Cardiac fibroblast (primary cell): ENCODE measurements at regions not wholly inside any gene's neighbourhood (a gene's known extent, or its start where the extent isn't known, plus 50 kb on each side); places are given as distances from the start of the nearest gene placed in this dataset.

ENCODE experiments used
- DNase-seq, 2 donors: peaks; one replicate each; pipeline versions ENCODE4 v3.0.0 to v3.0.0-alpha.2; 2010; ENCODE audit warnings: low read depth in 2 of 2
- H3K4me3 ChIP-seq, 2 donors: replicated peaks in 1 of 2; 1 replicate in 1 of 2; 2 replicates in 1 of 2; pipeline ENCODE4 v1.5.1; 2011; ENCODE audit warnings: low read depth in 2 of 2, low read length in 2 of 2, mild to moderate bottlenecking in 2 of 2, moderate library complexity in 1 of 2
- CTCF ChIP-seq: IDR thresholded peaks from one replicate; pipeline ENCODE4 v1.5.1; 2011; ENCODE audit warnings: low read depth, mild to moderate bottlenecking, low read length, inconsistent platforms

GRCh38 chr12:113659416-113659815 is 187.7 kb upstream of the LHX5 start:
- TF ChIP-seq CTCF: no peak
- DNase-seq: no peak
- H3K4me3 ChIP-seq: no peak overlapping the region

GRCh38 chr12:113659015-113659414 is 187.3 kb upstream of the LHX5 start:
- no peak for TF ChIP-seq CTCF
- no peak overlapping the region for H3K4me3 ChIP-seq
- DNase-seq: no peak

GRCh38 chr12:113658006-113658655 is 186.5 kb upstream of the LHX5 start:
- no peak for TF ChIP-seq CTCF
- H3K4me3 ChIP-seq: no peak overlapping the region
- DNase-seq: peak; percentile 1 to 33

- no peak for TF ChIP-seq CTCF
- H3K4me3 ChIP-seq: no peak overlapping the region
- no peak for DNase-seq
These were observed 184.2 kb upstream of the LHX5 start for GRCh38 chr12:113655919-113656318.

DNA sequence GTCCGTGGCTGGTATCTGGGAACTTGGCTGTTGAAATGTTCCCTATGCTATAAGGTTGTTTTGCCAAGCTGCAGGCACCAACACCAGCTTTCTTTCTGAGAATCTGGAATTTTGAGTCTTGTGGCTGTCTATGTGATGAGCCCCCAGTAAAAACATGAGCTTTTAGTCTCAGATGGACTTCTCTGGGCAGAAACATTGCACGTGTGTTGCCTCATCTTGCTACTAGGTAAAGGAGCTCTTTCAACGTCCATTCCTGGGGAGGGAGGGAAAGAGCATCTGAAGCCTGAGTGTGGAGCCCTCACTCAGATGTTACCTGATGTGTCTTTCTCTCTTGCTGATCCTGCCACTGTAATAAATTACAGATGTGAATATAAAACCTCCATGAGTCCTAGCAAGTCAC is 183.8 kb upstream of the LHX5 start:
- no peak overlapping the region for H3K4me3 ChIP-seq
- TF ChIP-seq CTCF: no peak

DNA sequence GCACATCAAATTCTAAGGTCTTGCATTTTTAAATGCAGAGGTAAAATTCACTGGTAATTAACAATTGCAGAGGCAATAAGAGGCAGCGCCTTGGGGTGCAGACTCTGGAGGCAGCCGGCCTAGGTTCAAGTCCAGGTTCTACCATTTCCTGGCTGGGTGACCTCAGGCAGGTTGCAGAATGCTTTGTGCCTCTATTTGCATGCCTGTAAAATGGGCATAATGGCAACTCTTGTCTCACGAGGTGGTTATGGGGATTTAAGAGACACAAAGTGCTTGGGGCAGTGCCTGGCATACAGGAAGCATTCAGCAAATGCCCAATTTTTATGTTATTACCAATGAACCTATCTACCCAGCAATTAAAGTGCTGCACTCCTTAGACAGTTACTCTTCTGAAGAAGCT is 180.0 kb upstream of the LHX5 start:
- H3K4me3 ChIP-seq: no peak overlapping the region
- DNase-seq: no peak
- no peak for TF ChIP-seq CTCF

More for the DNA sequence above, 183.8 kb upstream of the LHX5 start:
- DNase-seq: no peak

- no peak for DNase-seq
- H3K4me3 ChIP-seq: no peak overlapping the region
- no peak for TF ChIP-seq CTCF
These were observed 178.8 kb upstream of the LHX5 start for GRCh38 chr12:113650476-113650875.
